SKM-1 treated with dmso at 0.1 percent for 144 hours (cell line): ENCODE measurements at regions not wholly inside any gene's neighbourhood (a gene's known extent, or its start where the extent isn't known, plus 50 kb on each side); places are given as distances from the start of the nearest gene placed in this dataset.

Experiments used
- DNase-seq: peaks from one replicate; lab custom pipeline; 2025; ENCODE audit not compliant: unreplicated experiment; lab: John Stamatoyannopoulos, UW

- DNase-seq = no peak
These were observed 307.3 kb downstream of the PTPRU start for GRCh38 chr1:29543586-29543985.

- DNase-seq = no peak
These were observed 306.2 kb downstream of the PTPRU start for GRCh38 chr1:29542548-29542947.

- no peak for DNase-seq
These were observed 305.3 kb downstream of the PTPRU start for GRCh38 chr1:29541631-29542030.

- no peak for DNase-seq
These were observed 304.6 kb downstream of the PTPRU start for GRCh38 chr1:29540801-29541357.

- DNase-seq = no peak
These were observed 303.6 kb downstream of the PTPRU start for GRCh38 chr1:29539971-29540370.

GRCh38 chr1:29538586-29538985, 302.3 kb downstream of the PTPRU start:
- no peak for DNase-seq

- no peak for DNase-seq
These were observed 296.4 kb downstream of the PTPRU start for GRCh38 chr1:29532751-29533150.

GRCh38 chr1:29532285-29532684, 296.0 kb downstream of the PTPRU start:
- no peak for DNase-seq

- DNase-seq = no peak
These were observed 295.3 kb downstream of the PTPRU start for GRCh38 chr1:29531596-29531995.

- no peak for DNase-seq
These were observed 293.5 kb downstream of the PTPRU start for GRCh38 chr1:29529677-29530278.

GRCh38 chr1:29527314-29528004, 291.1 kb downstream of the PTPRU start:
- DNase-seq = no peak

GRCh38 chr1:29525941-29526340, 289.6 kb downstream of the PTPRU start:
- no peak for DNase-seq

GRCh38 chr1:29524285-29525065, 288.2 kb downstream of the PTPRU start:
- no peak for DNase-seq

- DNase-seq = no peak
These were observed 287.3 kb downstream of the PTPRU start for GRCh38 chr1:29523576-29523975.

GRCh38 chr1:29523136-29523535, 286.8 kb downstream of the PTPRU start:
- DNase-seq = no peak

GRCh38 chr1:29521811-29522580, 285.7 kb downstream of the PTPRU start:
- no peak for DNase-seq

- no peak for DNase-seq
These were observed 285.1 kb downstream of the PTPRU start for GRCh38 chr1:29521438-29521715.

GRCh38 chr1:29520571-29521437, 284.5 kb downstream of the PTPRU start:
- DNase-seq = no peak

- DNase-seq = no peak
These were observed 283.4 kb downstream of the PTPRU start for GRCh38 chr1:29519788-29520110.

- no peak for DNase-seq
These were observed 282.9 kb downstream of the PTPRU start for GRCh38 chr1:29519108-29519787.
